OCI-LY7 (cell line): ENCODE measurements at regions not wholly inside any gene's neighbourhood (a gene's known extent, or its start where the extent isn't known, plus 50 kb on each side); places are given as distances from the start of the nearest gene placed in this dataset.

Experiments
- EZH2phosphoT487 ChIP-seq: fragments of 200-600 bp; sonication (generic); IDR thresholded peaks from 2 replicates; pipeline ENCODE4 v1.6.1; 2018; ENCODE audit warnings: low read depth, borderline replicate concordance, mild to moderate bottlenecking, mixed run types, antibody characterized with exemption, low read length, moderate library complexity, mixed read lengths
- TF ChIP-seq, protein P1 (sequence below): fragments of 200-600 bp; sonication (generic); conservative IDR thresholded peaks from 2 replicates; pipeline ENCODE4 v1.5.1; 2014; ENCODE audit warnings: mild to moderate bottlenecking, antibody characterized with exemption, low read length, moderate library complexity, mixed read lengths

- TF ChIP-seq, protein P1, sequence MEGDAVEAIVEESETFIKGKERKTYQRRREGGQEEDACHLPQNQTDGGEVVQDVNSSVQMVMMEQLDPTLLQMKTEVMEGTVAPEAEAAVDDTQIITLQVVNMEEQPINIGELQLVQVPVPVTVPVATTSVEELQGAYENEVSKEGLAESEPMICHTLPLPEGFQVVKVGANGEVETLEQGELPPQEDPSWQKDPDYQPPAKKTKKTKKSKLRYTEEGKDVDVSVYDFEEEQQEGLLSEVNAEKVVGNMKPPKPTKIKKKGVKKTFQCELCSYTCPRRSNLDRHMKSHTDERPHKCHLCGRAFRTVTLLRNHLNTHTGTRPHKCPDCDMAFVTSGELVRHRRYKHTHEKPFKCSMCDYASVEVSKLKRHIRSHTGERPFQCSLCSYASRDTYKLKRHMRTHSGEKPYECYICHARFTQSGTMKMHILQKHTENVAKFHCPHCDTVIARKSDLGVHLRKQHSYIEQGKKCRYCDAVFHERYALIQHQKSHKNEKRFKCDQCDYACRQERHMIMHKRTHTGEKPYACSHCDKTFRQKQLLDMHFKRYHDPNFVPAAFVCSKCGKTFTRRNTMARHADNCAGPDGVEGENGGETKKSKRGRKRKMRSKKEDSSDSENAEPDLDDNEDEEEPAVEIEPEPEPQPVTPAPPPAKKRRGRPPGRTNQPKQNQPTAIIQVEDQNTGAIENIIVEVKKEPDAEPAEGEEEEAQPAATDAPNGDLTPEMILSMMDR: no peak
- TF ChIP-seq EZH2phosphoT487: no peak
Measured at GRCh38 chr3:72601060-72601459, 247.2 kb downstream of the SHQ1 start.
